ENCODE measurements at regions not wholly inside any gene's neighbourhood (a gene's known extent, or its start where the extent isn't known, plus 50 kb on each side); places are given as distances from the start of the nearest gene placed in this dataset.

DNA sequence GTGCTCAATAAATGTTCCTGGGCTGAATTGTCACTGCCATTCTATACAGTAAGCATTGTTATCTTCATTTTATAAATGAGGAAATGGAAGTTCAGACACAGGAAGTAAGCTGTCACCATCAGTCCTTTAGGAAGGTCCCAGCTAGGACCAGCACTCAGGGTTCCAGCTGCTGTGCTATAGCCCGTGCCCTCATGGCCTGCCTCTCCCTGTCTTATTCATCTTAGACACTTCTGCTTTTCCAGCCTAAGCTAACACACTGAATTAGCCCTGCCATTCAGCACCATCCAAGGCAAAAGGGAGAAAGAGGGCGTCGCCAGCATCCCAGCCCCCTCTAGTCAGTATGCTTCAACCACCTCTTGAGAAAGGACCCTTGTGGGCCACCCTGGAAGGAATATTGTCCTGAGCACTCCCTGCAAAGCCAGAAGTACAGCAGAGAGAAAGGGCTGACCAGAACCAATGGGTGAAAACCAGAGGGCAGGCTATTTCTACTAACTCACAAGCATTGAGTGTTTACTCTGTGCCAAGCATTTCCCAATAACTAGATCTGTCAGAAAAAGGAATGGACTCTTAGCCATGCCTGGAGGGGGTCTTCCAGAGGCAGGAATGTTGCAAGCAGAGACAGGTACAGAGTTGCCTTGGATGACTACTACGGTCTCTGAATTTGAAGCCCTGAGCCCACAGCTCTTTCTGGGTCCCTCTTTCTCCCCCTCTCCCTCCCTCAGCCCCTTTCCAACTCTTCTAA, 77.9 kb upstream of the NFIA start:
- Mint-ChIP-seq H3K4me1 (ENCODE audit: unreplicated experiment) (peaks cover 8% of the 10 kb centered on the region), H3K36me3 (ENCODE audit: low read depth, unreplicated experiment) (no peaks in the 10 kb centered on the region), H3K9me3 (ENCODE audit: unreplicated experiment) (no peaks in the 10 kb centered on the region), H3K27me3 (ENCODE audit: unreplicated experiment) (no peaks in the 10 kb centered on the region), H3K27ac (ENCODE audit: unreplicated experiment) (no peak overlapping the region), H3K4me3 (ENCODE audit: unreplicated experiment) (no peak overlapping the region)
- no peak for DNase-seq (ENCODE audit: low spot score)
- TF ChIP-seq, protein P1, sequence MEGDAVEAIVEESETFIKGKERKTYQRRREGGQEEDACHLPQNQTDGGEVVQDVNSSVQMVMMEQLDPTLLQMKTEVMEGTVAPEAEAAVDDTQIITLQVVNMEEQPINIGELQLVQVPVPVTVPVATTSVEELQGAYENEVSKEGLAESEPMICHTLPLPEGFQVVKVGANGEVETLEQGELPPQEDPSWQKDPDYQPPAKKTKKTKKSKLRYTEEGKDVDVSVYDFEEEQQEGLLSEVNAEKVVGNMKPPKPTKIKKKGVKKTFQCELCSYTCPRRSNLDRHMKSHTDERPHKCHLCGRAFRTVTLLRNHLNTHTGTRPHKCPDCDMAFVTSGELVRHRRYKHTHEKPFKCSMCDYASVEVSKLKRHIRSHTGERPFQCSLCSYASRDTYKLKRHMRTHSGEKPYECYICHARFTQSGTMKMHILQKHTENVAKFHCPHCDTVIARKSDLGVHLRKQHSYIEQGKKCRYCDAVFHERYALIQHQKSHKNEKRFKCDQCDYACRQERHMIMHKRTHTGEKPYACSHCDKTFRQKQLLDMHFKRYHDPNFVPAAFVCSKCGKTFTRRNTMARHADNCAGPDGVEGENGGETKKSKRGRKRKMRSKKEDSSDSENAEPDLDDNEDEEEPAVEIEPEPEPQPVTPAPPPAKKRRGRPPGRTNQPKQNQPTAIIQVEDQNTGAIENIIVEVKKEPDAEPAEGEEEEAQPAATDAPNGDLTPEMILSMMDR (IDR thresholded peaks at IDR 0.05; ENCODE audit: unreplicated experiment), result no peak

DNA sequence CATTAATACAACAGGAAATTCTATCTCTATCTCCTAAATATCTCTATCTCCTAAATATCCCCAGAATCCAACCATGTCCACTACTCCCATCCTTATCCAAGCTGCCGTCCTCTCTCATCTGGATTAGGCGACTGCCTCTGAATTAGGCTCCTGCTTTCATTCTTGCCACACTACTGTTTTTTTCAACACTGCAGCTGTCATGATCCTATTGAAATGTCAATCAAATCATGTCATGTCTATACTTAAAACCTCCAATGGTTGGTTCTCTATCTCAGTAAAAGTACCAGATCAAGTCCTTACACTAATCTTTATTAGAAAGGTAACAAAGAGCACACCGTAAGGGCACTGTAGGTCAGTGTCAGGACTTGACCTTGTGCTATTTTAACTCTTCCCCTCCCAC, 82.0 kb upstream of the NFIA start:
- Mint-ChIP-seq H3K4me3 (ENCODE audit: unreplicated experiment) (no peak overlapping the region), H3K27me3 (ENCODE audit: unreplicated experiment) (no peaks in the 10 kb centered on the region), H3K4me1 (ENCODE audit: unreplicated experiment) (no peaks in the 10 kb centered on the region), H3K36me3 (ENCODE audit: low read depth, unreplicated experiment) (no peaks in the 10 kb centered on the region), H3K27ac (ENCODE audit: unreplicated experiment) (no peak overlapping the region), H3K9me3 (ENCODE audit: unreplicated experiment) (no peaks in the 10 kb centered on the region)
- TF ChIP-seq, protein P1 (IDR thresholded peaks at IDR 0.05; ENCODE audit: unreplicated experiment), result no peak
- DNase-seq (ENCODE audit: low spot score), result no peak

DNA sequence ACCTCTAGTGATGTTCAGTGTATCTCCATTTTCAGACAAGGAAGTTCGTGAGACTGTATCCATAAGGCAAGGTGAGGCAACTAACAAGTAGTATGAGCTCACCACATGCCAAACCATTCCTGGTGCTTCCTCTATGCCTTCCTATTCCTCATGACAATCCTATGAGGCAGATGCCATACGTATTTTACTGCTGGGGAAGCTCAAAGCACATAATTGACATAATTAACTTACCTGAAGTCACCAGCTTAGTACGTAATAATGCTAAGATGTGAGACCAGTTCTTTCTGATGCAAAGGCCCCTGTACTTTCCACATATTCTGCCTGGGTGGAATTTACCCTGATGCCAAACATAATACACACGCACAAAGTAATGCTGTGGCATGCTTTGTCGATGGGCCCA, 83.6 kb upstream of the NFIA start:
- no peaks in the 10 kb centered on the region for H3K36me3 Mint-ChIP-seq (ENCODE audit: low read depth, unreplicated experiment)
- no peaks in the 10 kb centered on the region for H3K4me1 Mint-ChIP-seq (ENCODE audit: unreplicated experiment)
- no peak for DNase-seq (ENCODE audit: low spot score)
- H3K4me3 Mint-ChIP-seq (ENCODE audit: unreplicated experiment), result no peak overlapping the region
- TF ChIP-seq, protein P1 (IDR thresholded peaks at IDR 0.05; ENCODE audit: unreplicated experiment), result no peak
- H3K27me3 Mint-ChIP-seq (ENCODE audit: unreplicated experiment), result no peaks in the 10 kb centered on the region
- H3K9me3 Mint-ChIP-seq (ENCODE audit: unreplicated experiment), result no peaks in the 10 kb centered on the region
- no peak overlapping the region for H3K27ac Mint-ChIP-seq (ENCODE audit: unreplicated experiment)

DNA sequence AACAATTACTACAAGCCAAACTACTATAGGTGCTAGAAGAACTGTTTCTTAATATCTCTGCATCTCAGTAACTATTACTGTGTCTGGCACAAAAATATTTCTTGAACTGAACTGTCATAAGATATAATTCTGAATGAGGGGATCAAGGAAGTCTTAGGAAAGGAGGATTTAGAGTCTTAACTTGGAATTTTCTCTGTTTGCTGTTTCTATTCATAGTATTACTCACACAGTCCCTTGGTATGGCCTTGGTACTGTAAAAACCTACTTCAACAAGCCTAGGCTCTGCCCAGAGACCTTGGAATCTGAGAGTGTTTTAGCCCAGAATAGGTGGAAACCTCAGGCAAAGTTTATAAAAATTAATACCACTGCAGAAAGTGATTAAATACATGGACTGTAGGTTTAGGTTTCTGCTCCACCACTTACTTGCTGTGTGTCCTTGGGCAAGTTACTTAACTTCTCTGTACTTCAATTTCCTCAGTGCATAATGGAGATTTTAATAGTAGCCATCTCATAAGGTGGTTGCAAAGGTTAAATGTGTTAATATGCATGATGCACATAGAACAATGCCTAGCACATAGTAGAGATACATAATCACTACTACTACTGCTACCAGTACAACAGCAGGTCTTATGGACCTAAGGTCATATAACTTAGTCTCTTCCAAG, 87.4 kb upstream of the NFIA start:
- no peaks in the 10 kb centered on the region for H3K9me3 Mint-ChIP-seq (ENCODE audit: unreplicated experiment)
- no peak overlapping the region for H3K27ac Mint-ChIP-seq (ENCODE audit: unreplicated experiment)
- no peak for DNase-seq (ENCODE audit: low spot score)
- no peaks in the 10 kb centered on the region for H3K36me3 Mint-ChIP-seq (ENCODE audit: low read depth, unreplicated experiment)
- peaks cover 3% of the 10 kb centered on the region for H3K27me3 Mint-ChIP-seq (ENCODE audit: unreplicated experiment)
- TF ChIP-seq, protein P1 (IDR thresholded peaks at IDR 0.05; ENCODE audit: unreplicated experiment), result no peak
- peaks cover 4% of the 10 kb centered on the region for H3K4me1 Mint-ChIP-seq (ENCODE audit: unreplicated experiment)
- no peak overlapping the region for H3K4me3 Mint-ChIP-seq (ENCODE audit: unreplicated experiment)

DNA sequence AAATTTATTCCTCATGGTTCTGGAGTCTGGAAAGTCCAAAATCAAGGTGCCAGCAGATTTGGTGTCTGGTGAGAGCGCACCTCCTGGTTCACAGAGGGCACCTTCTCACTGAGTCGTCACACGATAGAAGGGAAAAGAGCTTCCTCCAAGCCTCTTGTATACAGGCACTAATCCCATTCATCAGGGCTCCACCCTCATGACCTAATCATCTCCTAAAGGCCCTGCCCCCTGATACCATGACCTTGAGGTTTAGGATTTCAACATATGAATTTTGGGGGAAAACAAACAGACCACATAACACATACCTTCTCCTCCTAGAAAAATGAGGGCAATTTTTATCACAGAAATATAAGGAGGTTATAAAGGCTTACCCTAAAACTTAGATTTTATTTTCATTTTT, 88.0 kb upstream of the NFIA start:
- Mint-ChIP-seq H3K4me1 (ENCODE audit: unreplicated experiment) (peaks cover 9% of the 10 kb centered on the region), H3K27ac (ENCODE audit: unreplicated experiment) (no peak overlapping the region), H3K4me3 (ENCODE audit: unreplicated experiment) (no peak overlapping the region), H3K36me3 (ENCODE audit: low read depth, unreplicated experiment) (no peaks in the 10 kb centered on the region), H3K27me3 (ENCODE audit: unreplicated experiment) (peaks cover 3% of the 10 kb centered on the region), H3K9me3 (ENCODE audit: unreplicated experiment) (no peaks in the 10 kb centered on the region)
- TF ChIP-seq, protein P1 (IDR thresholded peaks at IDR 0.05; ENCODE audit: unreplicated experiment), result no peak
- no peak for DNase-seq (ENCODE audit: low spot score)

Measured in endothelial cell (in vitro differentiated cells).